ENCODE measurements at regions not wholly inside any gene's neighbourhood (a gene's known extent, or its start where the extent isn't known, plus 50 kb on each side); places are given as distances from the start of the nearest gene placed in this dataset.

DNA sequence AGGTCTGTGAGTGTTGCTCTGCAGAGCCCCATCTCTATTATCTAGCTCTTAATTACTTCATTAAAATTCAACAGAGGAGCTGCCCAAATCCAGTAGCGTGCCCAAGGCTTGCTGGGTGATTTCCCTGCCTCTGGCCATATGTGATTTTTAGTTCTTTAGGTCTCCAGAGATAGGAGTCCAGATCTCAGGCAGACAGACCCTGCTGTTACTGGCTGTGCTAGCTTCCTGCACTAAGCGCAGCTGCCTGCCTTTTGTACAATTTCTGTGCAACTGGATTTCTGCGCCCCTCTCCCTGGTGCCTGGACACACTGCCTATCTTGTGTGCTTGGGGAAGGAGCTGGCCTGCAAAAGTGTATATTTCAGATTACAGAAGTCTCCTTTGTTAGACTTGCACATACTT is 136.5 kb downstream of the TDRD15 start:
- H3K4me1 ChIP-seq = no peaks in the 10 kb centered on the region
- TF ChIP-seq, protein P1, sequence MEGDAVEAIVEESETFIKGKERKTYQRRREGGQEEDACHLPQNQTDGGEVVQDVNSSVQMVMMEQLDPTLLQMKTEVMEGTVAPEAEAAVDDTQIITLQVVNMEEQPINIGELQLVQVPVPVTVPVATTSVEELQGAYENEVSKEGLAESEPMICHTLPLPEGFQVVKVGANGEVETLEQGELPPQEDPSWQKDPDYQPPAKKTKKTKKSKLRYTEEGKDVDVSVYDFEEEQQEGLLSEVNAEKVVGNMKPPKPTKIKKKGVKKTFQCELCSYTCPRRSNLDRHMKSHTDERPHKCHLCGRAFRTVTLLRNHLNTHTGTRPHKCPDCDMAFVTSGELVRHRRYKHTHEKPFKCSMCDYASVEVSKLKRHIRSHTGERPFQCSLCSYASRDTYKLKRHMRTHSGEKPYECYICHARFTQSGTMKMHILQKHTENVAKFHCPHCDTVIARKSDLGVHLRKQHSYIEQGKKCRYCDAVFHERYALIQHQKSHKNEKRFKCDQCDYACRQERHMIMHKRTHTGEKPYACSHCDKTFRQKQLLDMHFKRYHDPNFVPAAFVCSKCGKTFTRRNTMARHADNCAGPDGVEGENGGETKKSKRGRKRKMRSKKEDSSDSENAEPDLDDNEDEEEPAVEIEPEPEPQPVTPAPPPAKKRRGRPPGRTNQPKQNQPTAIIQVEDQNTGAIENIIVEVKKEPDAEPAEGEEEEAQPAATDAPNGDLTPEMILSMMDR (IDR thresholded peaks at IDR 0.05) = no peak
- intact Hi-C loops (cut with DNase I) = no loop called here
- no peaks in the 10 kb centered on the region for H3K36me3 ChIP-seq
- H3K27ac ChIP-seq = no peak overlapping the region
- no peaks in the 10 kb centered on the region for H3K9me3 ChIP-seq
- no peak overlapping the region for H3K4me3 ChIP-seq
- no peaks in the 10 kb centered on the region for H3K27me3 ChIP-seq
- ATAC-seq (no peak), DNase-seq (no peak)

DNA sequence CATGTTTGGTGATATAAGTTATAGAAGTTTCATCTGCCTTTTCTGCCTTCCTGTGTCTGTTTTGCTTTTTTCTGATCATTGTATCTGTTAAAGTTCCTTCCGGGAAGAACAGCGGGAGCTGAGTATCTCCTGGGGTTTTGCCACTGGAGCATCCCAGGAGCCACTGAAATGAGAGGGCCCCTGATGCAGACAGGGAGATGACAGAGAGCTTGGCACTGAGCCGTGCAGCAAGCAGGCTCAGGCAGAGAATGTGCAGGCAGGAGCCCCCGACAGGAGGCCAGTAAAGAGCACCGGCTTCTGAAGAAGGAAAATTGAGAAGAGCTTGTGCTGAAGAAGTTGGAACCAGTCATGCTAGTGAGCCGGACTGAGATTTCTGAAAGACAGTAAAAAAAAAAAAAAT is 137.8 kb downstream of the TDRD15 start:
- intact Hi-C loops (cut with DNase I) = no loop called here
- Histone ChIP-seq H3K4me1 (no peaks in the 10 kb centered on the region), H3K27me3 (no peaks in the 10 kb centered on the region), H3K4me3 (no peak overlapping the region), H3K36me3 (no peaks in the 10 kb centered on the region), H3K27ac (no peak overlapping the region), H3K9me3 (no peaks in the 10 kb centered on the region)
- ATAC-seq (no peak), DNase-seq (no peak)
- TF ChIP-seq, protein P1 (IDR thresholded peaks at IDR 0.05) = no peak

GRCh38 chr2:21262426-21262940 is 138.7 kb downstream of the TDRD15 start:
- Histone ChIP-seq H3K36me3 (no peaks in the 10 kb centered on the region), H3K4me1 (no peaks in the 10 kb centered on the region), H3K9me3 (no peaks in the 10 kb centered on the region), H3K27ac (no peak overlapping the region), H3K4me3 (no peak overlapping the region), H3K27me3 (no peaks in the 10 kb centered on the region)
- TF ChIP-seq, protein P1 (IDR thresholded peaks at IDR 0.05) = no peak
- ATAC-seq (no peak), DNase-seq (no peak)
- intact Hi-C loops (cut with DNase I) = no loop called here

DNA sequence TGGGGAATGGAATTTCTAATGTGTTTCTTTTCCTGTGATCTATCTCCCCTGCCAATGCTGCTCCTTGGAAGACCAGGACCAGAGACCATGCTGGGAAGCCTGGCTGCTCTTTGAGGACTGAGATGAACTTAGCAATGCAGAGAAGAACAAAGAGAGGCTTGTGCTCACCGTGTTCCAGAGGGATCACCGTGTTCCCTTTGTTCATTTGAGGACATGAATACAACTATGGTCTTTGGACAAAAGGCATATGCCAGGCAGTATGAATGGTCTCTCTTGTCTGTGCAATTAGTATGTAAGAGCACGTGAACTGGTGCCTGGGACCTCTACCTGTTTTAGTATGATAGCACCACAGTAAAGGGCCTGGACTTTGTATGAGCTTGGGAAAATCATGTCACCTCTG is 139.9 kb downstream of the TDRD15 start:
- intact Hi-C loops (cut with DNase I) = no loop called here
- H3K4me1 ChIP-seq = no peaks in the 10 kb centered on the region
- no peaks in the 10 kb centered on the region for H3K36me3 ChIP-seq
- no peak overlapping the region for H3K27ac ChIP-seq
- no peak for DNase-seq
- no peak for ATAC-seq
- no peaks in the 10 kb centered on the region for H3K27me3 ChIP-seq
- TF ChIP-seq, protein P1 (IDR thresholded peaks at IDR 0.05) = no peak
- no peaks in the 10 kb centered on the region for H3K9me3 ChIP-seq
- no peak overlapping the region for H3K4me3 ChIP-seq

- ATAC-seq (no peak), DNase-seq (no peak)
- no peak overlapping the region for H3K4me3 ChIP-seq
- no peaks in the 10 kb centered on the region for H3K36me3 ChIP-seq
- H3K27me3 ChIP-seq = no peaks in the 10 kb centered on the region
- H3K27ac ChIP-seq = no peak overlapping the region
- intact Hi-C loops (cut with DNase I) = no loop called here
- H3K9me3 ChIP-seq = no peaks in the 10 kb centered on the region
- no peaks in the 10 kb centered on the region for H3K4me1 ChIP-seq
- TF ChIP-seq, protein P1 (IDR thresholded peaks at IDR 0.05) = no peak
Measured at GRCh38 chr2:21265752-21266151, 142.0 kb downstream of the TDRD15 start.
